Erythroblast (primary cell): ENCODE measurements at regions not wholly inside any gene's neighbourhood (a gene's known extent, or its start where the extent isn't known, plus 50 kb on each side); places are given as distances from the start of the nearest gene placed in this dataset.

ENCODE experiments used
- DNase-seq, 2 experiments: peaks; one replicate each; lab custom pipeline; 2025; lab: John Stamatoyannopoulos, UW
- GATA1 ChIP-seq: IDR thresholded peaks from 2 replicates; pipeline ENCODE4 v1.6.1; 2011; ENCODE audit warnings: low read depth, mild to moderate bottlenecking, control low read depth, low read length, moderate library complexity
- POLR2A ChIP-seq: IDR thresholded peaks from 2 replicates; pipeline ENCODE4 v1.6.1; 2011; ENCODE audit warnings: mild to moderate bottlenecking, low read length

DNA sequence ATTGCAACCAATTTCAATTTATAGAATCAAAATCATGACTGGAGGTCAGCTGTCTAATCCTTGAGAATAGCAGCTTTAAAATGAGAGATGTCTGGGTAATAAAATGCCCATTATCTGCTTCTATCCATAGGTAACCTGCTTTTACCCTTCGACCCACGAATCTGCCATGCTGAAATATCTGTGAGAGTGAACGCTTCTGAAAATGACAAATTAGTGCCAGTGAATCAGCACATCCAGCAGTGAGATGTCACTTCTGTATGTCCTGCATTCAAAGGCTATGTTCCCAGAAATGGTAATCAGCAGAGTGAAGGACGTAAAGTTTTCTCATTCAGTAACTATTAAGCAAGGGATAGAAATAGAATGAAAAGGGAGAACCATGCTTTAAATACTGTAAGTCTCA lies 532.4 kb upstream of the ITGA1 start:
- TF ChIP-seq GATA1 (no peak), POLR2A (no peak)
- no peak for DNase-seq

GRCh38 chr5:52262844-52263243 lies 524.9 kb upstream of the ITGA1 start:
- no peak for DNase-seq
- TF ChIP-seq GATA1 (no peak), POLR2A (no peak)

DNA sequence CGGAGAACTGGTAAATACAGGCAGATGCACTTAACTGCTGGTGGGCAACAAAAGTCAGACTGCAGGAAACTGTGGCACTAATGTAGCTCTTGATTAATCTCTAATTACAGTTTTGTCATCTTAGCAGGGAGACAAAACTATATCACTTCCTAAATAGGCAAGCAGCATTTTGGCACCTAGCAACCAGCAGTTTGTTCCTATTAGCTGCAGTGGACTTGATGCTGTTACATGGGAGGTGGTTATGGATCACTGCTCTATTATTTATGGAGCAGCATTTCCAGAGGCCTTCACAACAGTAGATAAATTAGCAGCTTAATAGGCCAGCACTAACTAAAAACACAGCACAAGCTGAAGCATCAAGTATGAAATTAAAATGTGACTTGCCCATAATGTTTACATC lies 518.3 kb upstream of the ITGA1 start:
- no peak for TF ChIP-seq GATA1
- TF ChIP-seq POLR2A = no peak
- no peak for DNase-seq

DNA sequence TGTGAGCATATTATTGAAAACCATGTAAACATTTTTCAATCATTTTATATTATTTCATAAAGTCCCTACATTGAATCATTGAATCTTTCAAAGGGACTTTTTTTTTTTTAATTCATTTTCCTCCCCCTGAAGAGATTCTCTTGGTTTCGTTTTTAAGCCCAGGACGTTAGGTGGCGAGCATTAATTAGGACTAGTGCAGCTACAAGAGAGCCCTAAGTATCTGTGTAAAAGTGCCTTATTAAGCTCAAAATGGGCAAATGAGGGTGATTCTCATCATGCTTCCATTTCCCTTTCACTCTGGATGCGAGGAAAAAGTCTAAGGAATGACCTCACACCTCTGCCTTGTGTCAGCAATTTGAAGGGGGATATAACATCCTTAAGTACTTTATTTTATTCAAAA lies 517.9 kb upstream of the ITGA1 start:
- no peak for TF ChIP-seq POLR2A
- TF ChIP-seq GATA1 = no peak
- DNase-seq = no peak

DNA sequence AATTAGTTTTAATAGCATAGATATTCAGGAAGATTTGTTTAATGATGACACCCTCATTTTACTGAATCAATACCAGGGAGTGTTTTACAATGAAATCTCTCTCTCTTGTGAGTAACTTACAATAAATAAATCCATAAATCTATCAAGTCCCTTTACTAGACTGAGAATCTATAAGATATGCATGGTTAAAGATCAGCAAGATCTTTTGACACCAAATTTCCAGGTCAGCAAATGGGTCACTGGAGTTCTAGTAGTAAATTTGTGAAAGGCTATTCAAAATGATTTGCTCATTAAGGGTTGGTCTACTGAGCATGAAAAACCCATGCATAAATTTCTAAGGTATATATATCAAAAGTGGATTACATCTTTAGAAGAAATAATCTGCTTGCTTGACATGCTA lies 512.1 kb upstream of the ITGA1 start:
- DNase-seq = no peak
- TF ChIP-seq POLR2A (no peak), GATA1 (no peak)

- no peak for DNase-seq
- no peak for TF ChIP-seq GATA1
- TF ChIP-seq POLR2A = no peak
Measured at GRCh38 chr5:52277101-52277500, 510.6 kb upstream of the ITGA1 start.

DNA sequence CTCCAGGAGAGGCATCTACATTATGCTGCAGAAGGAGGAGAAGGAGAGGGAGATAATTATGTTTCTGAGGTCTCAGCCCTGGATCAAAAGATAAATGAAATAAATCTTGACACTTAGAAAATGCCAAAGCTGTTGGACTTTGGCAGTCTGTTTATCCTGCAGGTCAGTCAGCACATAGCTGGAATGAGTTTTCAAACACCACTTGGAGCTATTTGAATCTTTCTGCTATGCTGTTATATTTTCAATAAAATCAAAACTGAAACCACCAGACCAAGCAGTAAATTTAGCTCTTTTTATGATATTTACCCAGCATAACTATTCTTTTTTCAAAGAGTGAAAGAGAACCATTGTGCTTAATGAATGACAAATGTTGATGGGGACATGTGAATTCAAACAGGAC lies 505.1 kb upstream of the ITGA1 start:
- no peak for DNase-seq

GRCh38 chr5:52283221-52283620 lies 504.5 kb upstream of the ITGA1 start:
- no peak for DNase-seq
- TF ChIP-seq GATA1 = no peak
- TF ChIP-seq POLR2A = no peak

More for the DNA sequence above, 505.1 kb upstream of the ITGA1 start:
- TF ChIP-seq POLR2A (no peak), GATA1 (no peak)

DNA sequence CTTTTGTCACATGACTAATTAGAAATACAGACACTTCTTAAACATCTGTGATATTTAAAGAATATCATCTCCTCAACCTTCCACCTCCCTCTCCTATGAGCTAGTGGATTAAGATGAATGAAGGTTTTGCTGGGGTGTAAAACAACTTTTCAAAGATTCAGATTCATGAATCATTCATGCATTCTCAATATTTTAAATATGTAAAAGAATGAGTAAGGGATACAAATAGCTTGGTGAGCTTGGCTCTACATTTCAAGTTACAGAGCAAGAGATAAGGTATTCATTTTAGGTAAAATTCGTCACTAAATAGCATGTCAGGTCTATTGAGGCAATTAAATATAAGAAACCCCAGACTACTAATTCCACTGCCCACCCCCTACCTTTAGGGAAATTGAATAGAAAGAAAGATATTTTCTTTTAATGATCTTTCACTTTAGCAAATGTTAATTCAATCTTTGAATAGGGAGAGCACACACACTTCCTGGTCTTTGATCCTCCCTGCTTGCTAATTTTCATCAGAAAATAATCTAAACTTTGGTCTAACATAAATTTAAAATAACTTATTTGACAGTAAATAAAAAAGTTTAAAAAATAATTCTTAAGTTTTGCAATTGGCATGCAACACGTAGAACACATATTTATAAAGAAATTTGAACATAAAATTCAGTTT lies 486.9 kb upstream of the ITGA1 start:
- DNase-seq = no peak
- TF ChIP-seq POLR2A (no peak), GATA1 (no peak)

DNA sequence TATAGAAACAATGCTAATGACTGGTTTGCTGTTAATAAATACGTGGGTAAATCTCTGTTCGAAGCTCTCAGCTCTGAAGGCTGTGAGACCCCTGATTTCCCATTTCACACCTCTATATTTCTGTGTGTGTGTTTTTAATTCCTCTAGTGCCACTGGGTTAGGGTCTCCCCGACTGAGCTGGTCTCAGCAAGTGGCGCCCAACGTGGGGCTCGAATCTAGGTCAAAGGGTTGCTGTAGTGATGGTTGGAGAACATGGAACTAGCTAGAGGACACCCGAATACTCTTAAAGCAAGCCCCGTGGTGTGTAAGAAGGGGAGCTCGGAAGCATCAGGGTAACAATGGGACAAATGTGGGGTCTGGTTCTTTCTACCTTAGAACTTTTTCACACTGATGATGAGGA lies 482.9 kb upstream of the ITGA1 start:
- peak; percentile 0 to 5 for DNase-seq

- TF ChIP-seq GATA1 = no peak
- TF ChIP-seq POLR2A = no peak
- no peak for DNase-seq
Measured at GRCh38 chr5:52328220-52328806, 459.4 kb upstream of the ITGA1 start.

GRCh38 chr5:52331725-52332124 lies 456.0 kb upstream of the ITGA1 start:
- no peak for TF ChIP-seq GATA1
- no peak for TF ChIP-seq POLR2A

GRCh38 chr5:52334367-52334766 lies 453.3 kb upstream of the ITGA1 start:
- no peak for DNase-seq
- no peak for TF ChIP-seq GATA1
- TF ChIP-seq POLR2A = no peak

More at GRCh38 chr5:52331725-52332124, 456.0 kb upstream of the ITGA1 start:
- no peak for DNase-seq

GRCh38 chr5:52339285-52339684 lies 448.4 kb upstream of the ITGA1 start:
- TF ChIP-seq POLR2A = no peak
- DNase-seq = no peak

- no peak for DNase-seq
- no peak for TF ChIP-seq GATA1
- no peak for TF ChIP-seq POLR2A
Measured at GRCh38 chr5:52342361-52342760, 445.4 kb upstream of the ITGA1 start.
